NOMO-1 (cell line): ENCODE measurements at regions not wholly inside any gene's neighbourhood (a gene's known extent, or its start where the extent isn't known, plus 50 kb on each side); places are given as distances from the start of the nearest gene placed in this dataset.
A peak's percentile ranks its signal among the peaks of the same experiment; 100 is the strongest.
"Not testable (repeated sequence)": the region's sequence is repeated elsewhere in the genome, so short reads cannot be mapped to it uniquely, and the experiment has no call there.

Experiments
- DNase-seq, 2 experiments: peaks; one replicate each; lab custom pipeline; 2025; ENCODE audit not compliant: unreplicated experiment in 2 of 2; lab: John Stamatoyannopoulos, UW

DNA sequence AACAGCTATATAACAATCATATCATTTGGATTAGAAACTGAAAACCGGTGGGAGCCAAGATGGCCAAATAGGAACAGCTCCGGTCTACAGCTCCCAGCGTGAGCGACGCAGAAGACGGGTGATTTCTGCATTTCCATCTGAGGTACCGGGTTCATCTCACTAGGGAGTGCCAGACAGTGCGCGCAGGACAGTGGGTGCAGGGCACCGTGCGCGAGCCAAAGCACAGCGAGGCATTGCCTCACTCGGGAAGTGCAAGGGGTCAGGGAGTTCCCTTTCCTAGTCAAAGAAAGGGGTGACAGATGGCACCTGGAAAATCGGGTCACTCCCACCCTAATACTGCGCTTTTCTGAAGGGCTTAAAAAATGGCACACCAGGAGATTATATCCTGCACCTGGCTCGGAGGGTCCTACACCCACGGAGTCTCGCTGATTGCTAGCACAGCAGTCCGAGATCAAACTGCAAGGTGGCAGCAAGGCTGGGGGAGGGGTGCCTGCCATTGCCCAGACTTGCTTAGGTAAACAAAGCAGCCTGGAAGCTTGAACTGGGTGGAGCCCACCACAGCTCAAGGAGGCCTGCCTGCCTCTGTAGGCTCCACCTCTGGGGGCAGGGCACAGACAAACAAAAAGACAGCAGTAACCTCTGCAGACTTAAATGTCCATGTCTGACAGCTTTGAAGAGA, 1041.5 kb downstream of the SLC6A15 start:
- not testable (repeated sequence) for DNase-seq

DNA sequence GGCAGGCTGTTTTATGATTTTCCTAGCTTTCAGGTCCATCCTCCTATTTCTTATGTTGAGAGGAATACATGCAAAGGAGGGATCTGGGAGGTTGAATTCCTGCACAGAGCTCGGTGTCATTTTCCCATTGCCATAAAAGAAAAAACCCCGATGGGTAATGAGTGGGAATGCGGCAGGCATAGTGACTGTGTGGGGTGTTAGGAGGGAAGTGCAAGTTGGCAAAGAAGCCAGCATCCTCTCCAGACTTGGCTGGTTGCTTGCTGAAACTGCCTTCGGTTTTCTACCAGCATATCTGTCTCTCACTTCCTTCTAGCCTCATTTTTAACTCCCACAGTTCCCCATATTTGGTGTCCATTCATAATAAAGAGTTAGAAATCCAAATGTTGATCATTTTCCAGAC, 1046.1 kb downstream of the SLC6A15 start:
- DNase-seq = no peak

DNA sequence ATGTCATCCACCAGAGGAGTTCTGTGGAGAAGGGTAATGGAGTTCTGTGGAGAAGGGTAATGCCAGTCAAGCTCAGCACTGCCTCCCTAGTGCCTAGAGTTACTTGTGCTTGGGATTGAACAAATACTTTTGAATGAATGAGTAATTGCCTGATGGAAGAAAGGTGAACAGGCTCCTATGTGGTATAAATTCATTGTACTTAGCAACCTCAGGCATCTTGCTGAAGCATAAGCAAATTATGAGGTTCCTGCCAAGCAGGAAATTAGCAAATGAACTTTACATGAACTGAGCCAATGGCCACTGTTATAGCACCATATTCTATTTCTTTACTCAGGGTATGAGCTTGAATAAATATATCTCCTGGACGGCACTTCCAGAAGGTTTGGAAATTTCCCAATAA, 1047.2 kb downstream of the SLC6A15 start:
- DNase-seq = no peak

DNA sequence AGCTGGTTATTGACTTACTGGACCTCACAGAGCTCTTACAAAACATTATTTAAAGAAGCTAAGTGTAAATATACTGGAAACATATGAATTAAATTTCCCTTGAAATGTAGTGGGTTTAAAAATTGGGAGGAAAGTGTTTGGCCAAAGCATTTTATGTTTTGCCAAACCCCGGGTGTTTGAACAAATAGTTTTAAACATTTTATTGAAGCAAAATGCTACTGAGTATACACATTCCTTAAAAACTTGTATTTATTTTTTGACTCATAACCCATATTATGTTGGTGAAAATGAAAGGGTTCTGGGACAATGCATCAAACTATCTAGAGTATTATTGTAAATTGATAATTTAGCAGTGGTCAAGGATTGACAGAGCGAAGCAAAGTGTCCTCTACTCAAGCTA, 1048.5 kb downstream of the SLC6A15 start:
- DNase-seq = no peak

DNA sequence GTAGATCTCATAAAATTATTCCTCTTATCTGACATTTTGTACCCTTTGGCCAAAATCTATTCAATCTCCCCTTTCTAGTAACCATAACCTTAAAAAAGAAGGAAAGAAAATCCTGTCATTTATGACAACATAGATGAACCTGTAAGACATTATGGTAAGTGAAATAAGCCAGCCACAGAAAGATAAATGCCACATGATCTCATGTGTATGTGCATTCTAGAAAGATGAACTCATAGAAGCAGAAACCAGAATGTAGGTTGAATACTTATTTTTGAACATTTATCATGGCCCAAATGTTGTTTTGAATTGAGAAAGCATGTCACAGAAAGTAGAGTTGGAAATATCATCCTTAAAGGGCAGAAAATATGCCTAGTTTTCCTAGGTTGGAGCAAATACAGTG, 1053.6 kb downstream of the SLC6A15 start:
- no peak for DNase-seq

DNA sequence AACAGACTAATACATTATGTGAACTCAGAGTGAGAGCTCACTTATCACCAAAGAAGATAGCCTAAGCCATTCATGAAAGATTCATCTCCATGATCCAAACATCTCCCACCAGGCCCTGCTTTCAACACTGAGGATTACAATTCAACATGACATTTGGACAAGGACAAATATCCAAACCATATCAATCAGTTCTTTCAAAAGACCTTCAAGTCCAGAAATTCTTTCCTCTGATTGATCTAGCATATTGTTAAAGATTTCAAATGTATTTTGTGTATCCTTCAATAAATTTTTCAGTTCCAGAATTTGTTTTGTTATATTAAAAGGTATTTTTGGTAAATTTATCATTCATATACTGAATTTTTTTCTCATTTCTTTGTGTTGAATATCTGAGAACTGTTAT, 1055.8 kb downstream of the SLC6A15 start:
- DNase-seq = no peak

DNA sequence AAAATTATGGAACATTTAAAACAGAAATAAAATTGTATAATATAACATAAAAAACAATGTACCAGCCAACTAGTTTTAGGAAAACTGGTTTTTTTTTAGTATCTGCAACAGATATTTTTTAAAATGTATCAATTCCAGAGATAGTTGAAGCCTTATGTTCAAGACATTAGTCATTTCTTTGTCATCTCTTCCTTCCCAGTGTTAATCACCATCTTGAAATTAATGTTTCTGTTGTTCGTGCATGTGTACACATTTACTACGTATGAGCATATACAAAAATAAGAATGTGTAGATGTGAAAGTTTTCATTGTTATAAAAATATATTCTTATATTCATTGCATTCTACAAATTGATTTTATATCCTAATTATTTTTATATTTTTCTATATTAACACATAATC, 1062.1 kb downstream of the SLC6A15 start:
- DNase-seq = no peak

DNA sequence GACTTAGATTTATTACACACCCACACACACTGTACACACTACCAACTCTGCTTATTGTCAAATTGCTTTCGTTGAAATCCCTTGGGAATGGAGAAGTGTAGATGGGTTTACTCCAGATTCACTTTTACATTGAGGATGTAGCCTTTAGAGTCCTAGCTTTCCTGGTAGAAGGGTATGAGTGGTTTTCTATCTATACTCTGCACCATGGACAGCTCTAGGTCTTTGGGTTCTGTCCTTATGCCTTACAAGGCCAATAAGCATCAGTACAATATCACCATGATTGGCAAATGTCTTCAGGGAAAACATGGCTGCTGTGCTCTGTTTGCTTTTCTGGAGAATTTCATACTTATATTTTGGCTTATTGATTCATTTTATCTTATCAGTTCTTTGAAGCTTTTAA, 1063.9 kb downstream of the SLC6A15 start:
- DNase-seq = no peak

DNA sequence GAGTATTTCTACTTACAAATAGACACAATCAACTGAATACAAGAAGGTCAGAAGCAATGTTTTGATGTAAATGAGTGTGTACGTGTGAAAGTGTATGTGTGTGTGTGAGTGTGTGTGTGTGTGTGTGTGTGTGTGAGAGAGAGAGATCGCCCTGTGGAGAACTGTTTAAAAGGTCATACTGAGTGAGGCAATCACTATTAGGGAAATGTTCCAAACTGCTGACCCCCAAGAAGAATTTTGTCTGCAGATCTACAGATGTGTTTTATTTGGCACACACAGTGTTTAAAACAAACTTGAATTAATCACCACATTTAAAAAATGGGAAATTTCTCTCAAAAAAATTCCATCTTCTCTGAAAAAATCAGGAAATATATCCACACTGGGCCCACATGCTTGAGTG, 1069.1 kb downstream of the SLC6A15 start:
- no peak for DNase-seq

DNA sequence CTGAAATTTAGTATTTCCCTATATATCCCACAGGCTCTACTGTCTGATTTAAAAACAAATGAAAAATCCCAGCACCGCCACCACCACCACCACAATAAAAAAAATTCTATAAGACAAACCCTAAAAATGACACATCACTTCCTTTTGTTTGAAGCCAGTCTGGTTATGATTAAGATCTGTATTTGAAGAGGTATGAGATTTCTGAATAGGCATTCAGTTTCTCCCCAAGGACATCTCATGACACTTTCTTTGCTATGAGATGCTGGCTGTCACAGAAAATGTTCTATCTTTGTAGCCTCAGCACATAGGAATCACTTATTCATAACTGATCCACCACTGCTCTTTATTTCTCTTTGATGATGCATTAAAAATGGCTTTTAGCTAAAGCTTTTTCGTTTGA, 1071.0 kb downstream of the SLC6A15 start:
- DNase-seq = no peak

DNA sequence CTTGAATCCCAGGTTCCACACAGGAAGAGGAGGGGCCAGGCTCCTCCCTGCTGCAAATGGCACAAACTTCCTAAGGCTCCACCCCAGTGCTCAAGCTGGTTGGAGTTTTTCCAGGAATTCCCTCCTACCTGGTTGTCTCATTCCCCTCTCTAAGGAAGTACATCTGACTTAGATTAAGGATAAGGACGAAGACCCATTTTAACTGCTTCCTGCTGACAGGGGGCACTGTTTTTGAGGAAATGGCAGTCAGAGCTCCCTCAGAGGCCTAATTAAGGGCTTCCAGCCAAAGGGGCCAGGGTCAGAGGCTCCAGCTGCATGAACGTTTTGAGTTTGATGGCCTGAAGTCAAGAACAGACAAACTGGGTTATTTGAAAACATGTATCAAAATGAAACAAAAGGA, 1084.7 kb downstream of the SLC6A15 start:
- no peak for DNase-seq

DNA sequence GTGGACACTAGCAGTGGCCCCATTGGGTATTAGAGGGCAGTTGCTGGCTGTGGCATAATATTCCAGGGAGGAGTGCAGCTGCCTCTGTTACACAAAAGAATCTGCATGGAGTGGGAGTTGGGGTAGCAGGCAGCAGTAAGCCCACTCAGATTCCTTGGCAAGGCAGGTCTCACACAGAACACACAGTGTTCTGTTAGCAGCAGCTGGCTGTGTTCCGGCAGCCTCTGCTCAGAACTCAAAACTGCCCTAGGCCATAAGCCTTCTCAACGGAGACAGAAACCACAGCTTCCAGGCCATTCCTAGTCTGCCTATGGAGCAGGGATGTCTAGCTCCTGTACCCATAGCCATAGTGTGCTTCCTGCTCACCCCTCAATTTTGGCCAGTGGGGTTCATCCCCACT, 1085.4 kb downstream of the SLC6A15 start:
- no peak for DNase-seq

DNA sequence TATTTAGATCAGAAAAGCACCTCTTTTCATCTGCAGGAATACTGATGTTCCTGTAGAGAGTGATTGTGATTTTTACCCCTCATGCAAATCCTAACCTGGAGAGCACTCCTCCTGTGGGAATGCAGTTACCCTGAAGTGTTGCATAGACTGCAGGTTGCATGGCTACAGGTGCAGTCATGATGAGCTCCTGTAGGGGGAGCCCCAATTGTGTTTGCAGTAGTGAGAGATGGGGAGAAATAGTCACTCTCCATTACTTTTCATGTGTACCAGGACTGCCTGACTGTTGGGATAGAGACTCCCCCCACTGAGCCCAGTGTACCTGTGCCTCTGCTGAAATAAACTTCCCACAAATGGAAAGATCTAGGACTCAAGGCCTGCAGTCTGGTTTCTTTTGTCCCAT, 1086.5 kb downstream of the SLC6A15 start:
- DNase-seq = no peak

DNA sequence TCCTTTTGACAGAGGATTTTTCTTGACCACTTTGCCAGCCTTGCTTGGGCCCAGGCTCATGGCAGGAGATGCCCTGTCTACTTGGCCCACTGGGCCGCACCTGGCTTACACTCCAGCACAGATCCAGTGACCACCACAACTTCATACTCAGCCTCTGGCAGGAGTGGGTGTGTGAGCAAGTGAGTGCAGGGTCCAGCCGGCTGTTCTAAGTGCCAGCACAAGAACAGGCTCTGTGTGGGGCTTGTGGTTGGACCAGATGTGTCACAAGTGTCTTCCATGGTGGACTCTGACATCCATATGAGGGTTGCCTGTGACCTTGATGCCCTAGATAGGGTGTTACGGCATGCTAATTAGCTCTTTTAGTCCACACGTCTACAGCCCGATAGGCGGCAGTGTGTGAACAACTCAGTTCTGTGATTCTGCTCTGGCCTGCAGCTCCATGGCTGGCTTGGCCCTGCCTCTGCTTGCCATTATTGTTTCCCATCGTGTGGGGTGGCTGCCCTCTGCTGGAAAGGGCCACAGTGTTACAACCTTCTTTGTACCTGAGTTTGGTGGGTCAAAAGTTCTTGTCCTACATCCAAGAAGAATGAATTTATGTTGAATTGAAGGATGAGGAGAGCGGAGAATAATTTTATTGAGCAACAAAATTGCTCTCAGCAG, 1089.1 kb downstream of the SLC6A15 start:
- DNase-seq = peak; percentile 21

DNA sequence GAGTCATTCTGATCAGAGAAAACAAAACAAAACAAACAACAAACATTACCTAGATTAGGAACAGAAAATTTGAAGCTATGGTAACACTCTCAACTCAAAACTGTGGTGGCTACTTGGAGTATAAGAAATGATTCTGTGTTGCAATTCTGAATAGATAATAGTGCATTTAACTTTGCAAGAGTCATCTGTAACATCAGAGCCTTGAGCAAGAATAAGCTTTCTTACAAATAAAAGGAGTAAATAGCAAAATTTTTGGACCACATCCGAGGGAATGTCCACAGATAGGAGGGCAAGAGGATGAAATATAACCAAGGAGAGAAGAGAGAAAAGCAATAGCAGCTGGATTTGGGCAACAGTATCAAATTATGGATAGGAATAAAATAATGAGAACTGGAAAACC, 1090.6 kb downstream of the SLC6A15 start:
- no peak for DNase-seq

DNA sequence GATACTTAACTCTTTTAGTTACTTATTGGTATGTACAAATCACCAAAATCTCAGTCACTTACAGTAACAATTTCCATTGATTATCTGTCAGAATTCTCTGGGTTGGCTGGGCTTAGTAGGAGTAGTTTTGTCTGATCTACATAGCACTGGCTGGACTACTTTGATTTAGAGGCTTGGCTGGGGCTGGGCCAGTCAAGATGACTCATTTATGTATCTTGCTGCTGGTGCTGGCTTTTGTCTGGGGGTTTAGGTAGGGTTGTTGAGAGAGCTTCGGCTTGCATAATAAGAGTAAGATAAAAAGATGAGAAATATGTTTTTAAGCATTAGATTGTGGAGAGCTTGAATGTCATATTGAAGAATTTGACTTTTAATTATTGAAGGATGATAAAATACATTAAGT, 1093.7 kb downstream of the SLC6A15 start:
- no peak for DNase-seq

DNA sequence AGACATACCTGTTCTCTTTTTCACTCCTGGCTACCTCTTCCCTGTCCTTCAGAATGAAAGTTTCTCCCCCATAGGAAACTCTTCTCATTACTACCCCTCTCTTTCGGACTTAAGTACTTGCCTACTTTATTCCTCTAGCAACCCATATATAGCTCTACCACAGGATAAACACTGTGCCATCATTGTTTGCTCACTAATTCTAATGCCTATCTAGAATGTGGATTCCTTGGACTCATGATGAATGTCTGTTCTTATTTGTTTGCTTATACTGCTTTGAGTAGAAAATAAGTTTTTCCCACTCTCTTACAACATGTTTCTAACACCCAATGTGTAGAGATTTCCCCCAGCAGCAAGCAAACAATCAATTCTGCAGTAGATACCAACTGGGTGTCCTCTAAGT, 1094.9 kb downstream of the SLC6A15 start:
- DNase-seq = no peak

DNA sequence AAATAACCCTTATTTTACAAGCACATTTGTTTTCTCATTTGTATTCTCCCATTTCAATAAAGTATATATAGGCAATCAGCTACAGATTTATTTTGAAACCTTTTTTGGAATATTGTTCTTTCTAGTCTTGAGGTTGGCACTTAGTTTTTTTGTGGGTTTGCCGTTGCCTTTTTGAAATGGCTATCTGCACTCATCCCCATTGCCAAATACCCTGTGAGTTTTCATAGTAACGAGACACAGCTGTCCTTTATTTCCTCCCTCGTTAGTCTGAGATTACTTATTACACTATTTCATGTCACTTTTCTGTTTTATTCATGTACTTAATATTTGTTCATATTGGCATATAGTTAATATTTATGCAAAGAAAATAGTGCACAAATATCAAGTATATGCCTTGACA, 1104.0 kb downstream of the SLC6A15 start:
- no peak for DNase-seq

DNA sequence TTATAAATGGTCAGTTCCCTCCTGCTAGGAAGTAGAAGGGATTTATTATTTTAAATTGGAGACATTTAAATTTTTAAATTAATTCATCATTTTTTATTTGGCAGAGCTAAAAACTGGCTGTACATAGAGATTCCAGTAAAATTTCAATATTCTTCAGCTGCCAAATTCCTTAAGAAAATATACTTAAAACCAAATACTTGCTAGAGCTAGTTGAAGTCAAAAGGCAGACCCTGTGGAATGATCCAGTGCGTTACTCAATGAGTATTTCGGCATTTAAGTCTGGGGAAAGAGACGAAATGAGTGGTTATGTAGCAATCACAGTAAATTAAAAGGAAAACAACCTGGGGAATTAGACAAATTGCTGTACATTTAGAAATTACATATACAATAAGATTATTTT, 1104.7 kb downstream of the SLC6A15 start:
- DNase-seq = no peak

DNA sequence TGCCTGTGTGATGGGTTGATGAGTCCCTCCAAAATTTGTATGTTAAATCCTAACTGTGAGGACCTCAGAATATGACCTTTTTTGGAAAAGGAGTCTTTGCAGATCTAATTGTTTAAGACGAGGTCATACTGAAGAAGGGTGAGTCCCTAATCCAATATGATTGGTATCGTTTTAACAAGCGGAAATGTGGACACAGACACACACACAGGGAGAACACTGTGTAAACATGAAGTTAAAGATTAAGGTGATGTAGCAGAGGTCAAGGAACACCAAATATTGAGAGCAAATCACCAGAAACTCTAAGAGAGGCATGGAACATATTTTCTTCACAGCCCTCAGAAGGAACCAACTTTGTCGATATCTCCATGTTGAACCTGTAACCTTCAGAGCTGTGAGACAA, 1106.7 kb downstream of the SLC6A15 start:
- no peak for DNase-seq

DNA sequence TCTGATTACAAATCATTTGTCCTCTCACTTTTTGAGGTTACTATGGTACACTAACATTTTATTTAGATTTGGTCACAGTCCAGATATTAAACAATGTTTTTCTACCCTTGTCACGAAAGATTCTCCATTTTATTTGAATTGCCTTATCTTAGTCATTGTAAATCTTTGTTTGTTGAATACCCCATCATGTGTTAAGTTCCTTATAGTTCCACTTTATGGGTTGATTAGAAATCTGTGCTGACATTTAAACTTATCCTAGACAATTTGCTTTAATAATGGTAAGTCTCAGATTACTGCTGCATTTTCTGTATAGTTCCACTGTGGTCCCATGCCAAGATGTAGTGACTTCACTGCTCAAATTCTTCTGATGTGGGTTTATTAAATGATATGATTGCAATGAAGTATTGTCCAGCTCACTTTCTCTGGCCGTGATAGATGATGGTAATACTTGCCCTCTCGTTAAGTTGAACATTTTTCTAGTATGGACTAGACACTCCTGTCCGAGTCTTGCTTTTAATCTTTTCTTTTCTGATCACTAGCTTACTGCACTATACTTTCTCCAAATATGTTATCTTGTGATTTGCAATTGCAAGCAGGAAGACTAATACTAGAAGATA, 1107.3 kb downstream of the SLC6A15 start:
- no peak for DNase-seq

DNA sequence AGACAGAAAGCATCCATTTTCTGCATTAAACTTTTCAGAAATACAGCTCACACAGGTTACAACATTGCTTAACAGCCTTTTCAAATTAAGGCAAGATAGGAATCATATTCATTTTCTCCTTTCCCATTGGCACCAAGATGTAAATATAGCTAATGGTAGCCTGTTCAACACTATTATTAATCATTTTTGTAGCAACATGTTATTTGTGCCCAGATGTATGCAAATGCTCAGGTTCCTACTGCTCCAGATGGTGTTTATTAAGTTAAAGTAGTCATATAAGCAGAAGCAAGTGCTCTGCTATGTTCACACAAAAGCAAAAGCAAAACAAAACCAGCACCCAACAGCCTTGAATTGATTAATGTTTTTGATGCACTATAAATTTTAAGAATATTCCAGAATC, 1110.6 kb downstream of the SLC6A15 start:
- no peak for DNase-seq
